ENCODE measurements at regions not wholly inside any gene's neighbourhood (a gene's known extent, or its start where the extent isn't known, plus 50 kb on each side); places are given as distances from the start of the nearest gene placed in this dataset.

DNA sequence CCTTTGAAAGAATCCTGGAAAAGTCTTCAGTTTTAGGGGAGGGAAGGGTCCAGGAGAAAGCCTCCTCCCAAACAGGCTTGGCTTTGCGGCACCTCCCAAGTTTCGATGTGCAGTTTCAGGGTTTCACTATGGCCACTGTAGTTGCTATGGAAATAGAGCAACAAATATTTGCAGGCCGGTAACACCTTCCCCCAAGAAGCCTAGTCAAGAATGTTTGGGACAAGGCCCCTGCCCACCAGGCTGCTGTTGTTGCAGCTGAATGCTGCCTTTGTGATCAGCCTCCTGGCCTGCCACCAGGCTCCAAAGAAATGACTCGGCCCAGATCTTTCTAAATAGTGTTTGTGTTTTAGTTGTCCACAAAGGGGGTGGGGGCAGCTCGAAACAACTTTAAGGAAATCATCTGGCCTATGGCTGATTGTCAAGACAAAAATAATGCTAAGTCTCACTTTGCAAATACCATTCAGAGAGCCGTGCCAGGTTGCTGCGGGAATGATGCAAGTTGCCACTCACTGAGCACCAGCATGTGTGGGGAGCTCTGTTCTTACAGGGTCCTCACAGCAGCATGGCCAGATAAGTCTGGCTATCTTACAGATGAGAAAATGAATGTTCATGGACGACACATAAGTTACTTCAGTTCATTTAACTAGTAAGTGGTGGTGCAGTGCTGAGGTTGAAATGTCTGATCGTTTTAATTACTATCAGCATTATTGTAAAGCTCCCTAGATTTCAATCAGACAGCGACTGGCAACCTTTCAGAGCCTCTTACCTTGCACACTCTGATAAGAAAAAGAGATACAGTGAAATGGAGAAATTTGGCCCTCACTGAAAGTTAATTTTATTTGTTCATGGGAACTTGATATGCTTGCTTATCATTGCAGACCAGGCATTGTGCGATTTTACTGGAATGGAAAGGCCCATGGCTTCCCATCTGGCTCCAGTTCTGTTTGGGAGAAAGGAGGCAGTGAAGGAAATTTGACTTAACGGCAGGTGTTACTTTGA lies 91.2 kb upstream of the JUN start:
- Mint-ChIP-seq H3K36me3 (ENCODE audit: low read depth) (no peaks in the 10 kb centered on the region), H3K27ac (no peak overlapping the region), H3K4me1 (ENCODE audit: low read depth) (peaks cover 32% of the 10 kb centered on the region), H3K27me3 (no peaks in the 10 kb centered on the region), H3K9me3 (no peaks in the 10 kb centered on the region), H3K4me3 (no peak overlapping the region)
- intact Hi-C loops (cut with micrococcal nuclease): no loop called here

- Mint-ChIP-seq H3K27me3 (no peaks in the 10 kb centered on the region), H3K4me3 (no peak overlapping the region), H3K27ac (no peak overlapping the region), H3K9me3 (no peaks in the 10 kb centered on the region), H3K4me1 (ENCODE audit: low read depth) (peaks cover 54% of the 10 kb centered on the region), H3K36me3 (ENCODE audit: low read depth) (no peaks in the 10 kb centered on the region)
- intact Hi-C loops (cut with micrococcal nuclease): no loop called here
Measured at GRCh38 chr1:58879464-58879863, 95.6 kb upstream of the JUN start.

DNA sequence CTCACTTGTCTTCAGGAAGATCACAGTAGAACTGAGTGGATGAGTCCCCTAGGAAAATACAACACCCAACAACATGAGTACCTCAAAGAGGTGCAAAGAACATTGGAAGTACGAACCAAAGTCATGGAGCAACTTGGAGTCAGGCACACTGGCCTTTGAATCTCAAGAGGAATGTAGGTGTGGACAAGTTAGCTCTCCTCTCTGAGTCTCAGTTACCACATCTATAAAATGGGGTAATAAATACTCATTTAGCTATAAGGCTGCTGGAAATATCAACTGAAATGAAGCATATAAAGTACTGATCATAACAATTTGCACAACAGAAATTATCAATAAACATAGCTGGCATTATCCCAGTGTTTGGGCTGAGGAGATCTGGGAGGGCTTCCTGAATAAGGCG lies 96.7 kb upstream of the JUN start:
- Mint-ChIP-seq H3K4me3 (no peak overlapping the region), H3K27ac (no peak overlapping the region), H3K4me1 (ENCODE audit: low read depth) (peaks cover 65% of the 10 kb centered on the region), H3K36me3 (ENCODE audit: low read depth) (no peaks in the 10 kb centered on the region), H3K27me3 (no peaks in the 10 kb centered on the region), H3K9me3 (no peaks in the 10 kb centered on the region)
- intact Hi-C loops (cut with micrococcal nuclease): loop anchor here (5.0 kb wide), 1 partner anchor 63 kb away; no protein-coding TSS in a partner anchor

GRCh38 chr1:58881471-58881994 lies 97.7 kb upstream of the JUN start:
- Mint-ChIP-seq H3K4me1 (ENCODE audit: low read depth) (peaks cover 74% of the 10 kb centered on the region), H3K27me3 (no peaks in the 10 kb centered on the region), H3K27ac (no peak overlapping the region), H3K9me3 (no peaks in the 10 kb centered on the region), H3K4me3 (no peak overlapping the region), H3K36me3 (ENCODE audit: low read depth) (no peaks in the 10 kb centered on the region)
- intact Hi-C loops (cut with micrococcal nuclease): loop anchor here (5.0 kb wide), 1 partner anchor 64 kb away; no protein-coding TSS in a partner anchor

- H3K27me3 Mint-ChIP-seq: no peaks in the 10 kb centered on the region
- H3K4me1 Mint-ChIP-seq (ENCODE audit: low read depth): peaks cover 83% of the 10 kb centered on the region
- intact Hi-C loops (cut with micrococcal nuclease): loop anchor here (2.0 to 5.0 kb wide), 2 partner anchors 16 to 65 kb away; no protein-coding TSS in a partner anchor
- H3K27ac Mint-ChIP-seq: peak overlapping the region; percentile 67
- no peaks in the 10 kb centered on the region for H3K9me3 Mint-ChIP-seq
- H3K36me3 Mint-ChIP-seq (ENCODE audit: low read depth): no peaks in the 10 kb centered on the region
- no peak overlapping the region for H3K4me3 Mint-ChIP-seq
Measured at GRCh38 chr1:58882322-58882948, 98.6 kb upstream of the JUN start.

DNA sequence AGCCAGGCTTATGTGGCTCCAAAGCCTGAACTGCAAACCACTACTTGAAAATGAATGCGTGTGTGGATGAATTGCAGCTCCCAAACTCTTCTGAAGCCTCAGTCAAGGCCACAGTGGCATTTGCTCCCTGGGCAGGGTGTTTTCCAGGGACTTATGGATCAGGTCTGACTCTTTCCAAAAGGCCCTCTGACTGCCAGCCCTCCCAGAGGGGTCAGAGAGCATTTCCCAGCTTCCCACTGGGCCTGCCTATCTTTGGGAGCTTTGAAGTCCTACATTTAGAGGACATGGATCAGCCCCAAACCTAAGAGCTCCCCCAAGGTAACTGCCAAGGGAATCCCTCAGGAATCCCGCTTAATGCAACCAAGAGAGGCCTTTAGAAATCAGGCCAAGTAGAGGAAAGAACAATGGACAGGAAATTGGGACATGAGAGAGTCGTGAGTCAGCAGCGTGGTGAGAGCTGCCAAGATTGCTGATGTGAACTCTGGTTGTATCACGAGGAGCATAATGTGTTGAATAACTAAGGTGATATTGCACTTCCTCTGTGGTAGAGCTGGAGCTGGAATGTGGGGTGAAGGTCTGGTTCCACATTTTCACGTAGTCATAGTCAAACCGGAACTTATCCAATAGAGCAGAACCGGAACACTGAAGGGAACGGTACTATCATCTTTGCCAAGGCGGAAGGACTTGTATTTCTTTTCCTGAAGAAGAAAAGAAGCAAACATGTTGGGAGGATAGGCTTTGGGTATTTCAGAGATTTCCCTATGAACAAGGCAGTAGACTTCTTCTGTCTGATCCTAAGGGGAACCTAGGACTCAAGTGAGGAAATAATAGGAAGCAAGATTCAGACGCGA lies 99.4 kb upstream of the JUN start:
- intact Hi-C loops (cut with micrococcal nuclease): loop anchor here (2.0 to 5.0 kb wide), 2 partner anchors 16 to 66 kb away; no protein-coding TSS in a partner anchor
- Mint-ChIP-seq H3K36me3 (ENCODE audit: low read depth) (no peaks in the 10 kb centered on the region), H3K27me3 (no peaks in the 10 kb centered on the region), H3K4me1 (ENCODE audit: low read depth) (peaks cover 85% of the 10 kb centered on the region), H3K4me3 (no peak overlapping the region), H3K9me3 (no peaks in the 10 kb centered on the region), H3K27ac (peak overlapping the region; percentile 67)

DNA sequence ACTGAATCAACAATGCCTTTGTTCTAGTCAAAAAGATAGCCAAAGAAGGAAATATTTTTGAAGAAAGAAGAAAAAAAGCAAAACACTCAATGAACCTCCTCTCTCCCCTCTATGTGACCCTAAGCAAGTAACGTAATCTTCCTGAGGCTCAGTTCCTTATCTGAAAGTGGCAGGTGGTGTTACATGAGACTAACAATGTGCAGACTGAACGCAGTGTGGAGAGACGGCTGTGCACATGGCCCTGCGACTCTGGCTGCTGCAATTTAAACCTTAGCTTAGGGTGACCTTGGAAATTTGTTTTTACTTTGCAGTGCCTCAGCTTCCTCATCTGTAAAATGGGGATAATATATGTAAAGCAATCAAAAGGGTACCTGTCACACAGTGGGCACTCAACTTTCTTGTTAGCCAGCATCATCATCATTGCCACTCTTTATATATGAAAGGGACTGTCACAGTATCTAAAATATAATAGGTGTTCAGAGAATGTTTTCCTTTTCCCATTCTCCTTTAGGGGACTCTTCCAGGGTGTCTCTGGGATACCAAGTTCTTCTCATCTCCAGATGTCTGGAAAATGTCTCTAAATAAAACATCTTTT lies 100.1 kb upstream of the JUN start:
- no peaks in the 10 kb centered on the region for H3K36me3 Mint-ChIP-seq (ENCODE audit: low read depth)
- H3K4me1 Mint-ChIP-seq (ENCODE audit: low read depth): peaks cover 89% of the 10 kb centered on the region
- no peaks in the 10 kb centered on the region for H3K9me3 Mint-ChIP-seq
- no peak overlapping the region for H3K4me3 Mint-ChIP-seq
- intact Hi-C loops (cut with micrococcal nuclease): loop anchor here (2.0 to 5.0 kb wide), 2 partner anchors 15 to 67 kb away; no protein-coding TSS in a partner anchor
- H3K27me3 Mint-ChIP-seq: no peaks in the 10 kb centered on the region
- H3K27ac Mint-ChIP-seq: peak overlapping the region; percentile 67

GRCh38 chr1:58884706-58885661 lies 101.1 kb upstream of the JUN start:
- H3K36me3 Mint-ChIP-seq (ENCODE audit: low read depth): no peaks in the 10 kb centered on the region
- no peaks in the 10 kb centered on the region for H3K27me3 Mint-ChIP-seq
- peaks cover 97% of the 10 kb centered on the region for H3K4me1 Mint-ChIP-seq (ENCODE audit: low read depth)
- H3K27ac Mint-ChIP-seq: peak overlapping the region; percentile 67
- H3K9me3 Mint-ChIP-seq: no peaks in the 10 kb centered on the region
- intact Hi-C loops (cut with micrococcal nuclease): loop anchor here (5.0 kb wide), 1 partner anchor 68 kb away; no protein-coding TSS in a partner anchor
- no peak overlapping the region for H3K4me3 Mint-ChIP-seq

GRCh38 chr1:58885998-58886397 lies 102.2 kb upstream of the JUN start:
- Mint-ChIP-seq H3K27me3 (no peaks in the 10 kb centered on the region), H3K4me3 (no peak overlapping the region), H3K36me3 (ENCODE audit: low read depth) (no peaks in the 10 kb centered on the region), H3K27ac (peak overlapping the region; percentile 67), H3K9me3 (peaks cover 2% of the 10 kb centered on the region), H3K4me1 (ENCODE audit: low read depth) (peaks cover 93% of the 10 kb centered on the region)
- intact Hi-C loops (cut with micrococcal nuclease): no loop called here

- no peaks in the 10 kb centered on the region for H3K36me3 Mint-ChIP-seq (ENCODE audit: low read depth)
- no peak overlapping the region for H3K4me3 Mint-ChIP-seq
- peaks cover 93% of the 10 kb centered on the region for H3K4me1 Mint-ChIP-seq (ENCODE audit: low read depth)
- H3K9me3 Mint-ChIP-seq: peaks cover 7% of the 10 kb centered on the region
- intact Hi-C loops (cut with micrococcal nuclease): no loop called here
- H3K27ac Mint-ChIP-seq: peak overlapping the region; percentile 0
- H3K27me3 Mint-ChIP-seq: no peaks in the 10 kb centered on the region
Measured at GRCh38 chr1:58886611-58887010, 102.8 kb upstream of the JUN start.

GRCh38 chr1:58887059-58887458 lies 103.2 kb upstream of the JUN start:
- Mint-ChIP-seq H3K36me3 (ENCODE audit: low read depth) (no peaks in the 10 kb centered on the region), H3K4me3 (no peak overlapping the region), H3K9me3 (peaks cover 7% of the 10 kb centered on the region), H3K27ac (peak overlapping the region; percentile 0), H3K27me3 (no peaks in the 10 kb centered on the region), H3K4me1 (ENCODE audit: low read depth) (peaks cover 92% of the 10 kb centered on the region)
- intact Hi-C loops (cut with micrococcal nuclease): no loop called here

DNA sequence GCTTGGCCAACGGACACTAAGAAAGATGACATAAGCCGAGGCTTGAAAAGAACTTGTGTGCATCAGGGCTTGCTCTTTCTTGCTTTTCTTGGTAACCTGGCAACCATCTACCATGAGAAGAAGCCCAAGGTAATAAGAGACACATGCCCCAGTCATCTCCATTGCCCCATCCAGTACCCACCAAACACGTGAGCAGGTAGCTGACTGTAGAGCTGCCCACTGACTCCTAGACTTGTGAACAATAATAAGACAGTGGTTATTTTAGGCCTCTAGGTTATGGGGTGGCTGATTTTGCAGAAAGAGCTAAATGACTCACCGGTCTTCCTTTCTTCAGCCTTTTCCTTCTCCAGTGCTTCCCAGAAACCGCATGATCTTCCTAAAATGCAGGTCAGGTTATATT lies 105.0 kb upstream of the JUN start:
- H3K9me3 Mint-ChIP-seq: peaks cover 7% of the 10 kb centered on the region
- H3K27me3 Mint-ChIP-seq: no peaks in the 10 kb centered on the region
- peak overlapping the region; percentile 38 for H3K4me3 Mint-ChIP-seq
- H3K36me3 Mint-ChIP-seq (ENCODE audit: low read depth): no peaks in the 10 kb centered on the region
- H3K27ac Mint-ChIP-seq: peak overlapping the region; percentile 63
- intact Hi-C loops (cut with micrococcal nuclease): no loop called here
- H3K4me1 Mint-ChIP-seq (ENCODE audit: low read depth): peaks cover 90% of the 10 kb centered on the region

All from dendritic cell treated with granulocyte-macrophage colony-stimulating factor and Interleukin-4, amounts not matched to agents 40 ng/mL and 50 ng/mL, for 4 days (primary cell).